Fibroblast of skin of left quadriceps (primary cell): ENCODE measurements at regions not wholly inside any gene's neighbourhood (a gene's known extent, or its start where the extent isn't known, plus 50 kb on each side); places are given as distances from the start of the nearest gene placed in this dataset.
"Not testable (repeated sequence)": the region's sequence is repeated elsewhere in the genome, so short reads cannot be mapped to it uniquely, and the experiment has no call there.

Experiments used
- DNase-seq, 2 experiments: peaks; one replicate each; pipeline ENCODE4 v3.0.0-alpha.2; 2013; ENCODE audit warnings: low read depth in 2 of 2

DNA sequence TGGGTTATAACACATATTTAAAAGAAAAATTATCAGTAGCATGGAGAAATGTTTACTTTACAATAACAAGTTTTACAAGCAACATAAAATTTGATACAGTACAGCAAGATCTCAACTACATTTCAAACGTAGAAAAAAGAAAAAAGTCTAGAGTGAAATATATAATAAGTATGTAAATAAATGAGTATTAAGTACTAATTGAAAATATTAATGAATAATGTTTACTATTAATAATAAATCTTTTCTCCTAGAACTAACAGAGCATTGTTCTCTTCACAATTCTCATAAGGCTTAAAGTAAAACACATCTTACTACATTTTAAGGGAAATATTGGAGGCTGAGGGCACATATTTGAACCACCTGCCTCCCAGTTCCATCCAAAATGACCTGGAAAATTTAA lies 72.1 kb downstream of the TMEM212 start:
- no peak for DNase-seq

DNA sequence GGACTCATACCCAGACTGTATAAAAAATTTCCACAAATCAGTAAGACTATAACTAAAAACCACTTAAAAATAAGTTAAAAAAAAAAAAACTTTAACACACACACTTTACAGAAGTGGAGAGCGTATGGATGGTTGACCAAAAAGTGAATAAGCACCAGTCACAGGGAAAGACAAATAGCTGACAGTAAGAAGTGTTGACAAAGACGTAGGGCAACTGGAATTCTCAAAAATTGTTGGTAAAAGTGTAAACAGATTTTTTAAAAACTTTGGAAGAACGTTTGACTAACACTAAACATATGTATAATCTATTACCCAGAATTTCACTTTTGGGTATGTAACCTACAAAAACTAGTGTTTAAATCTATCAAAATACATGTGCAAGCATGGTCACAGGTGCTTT lies 73.7 kb downstream of the TMEM212 start:
- no peak for DNase-seq

DNA sequence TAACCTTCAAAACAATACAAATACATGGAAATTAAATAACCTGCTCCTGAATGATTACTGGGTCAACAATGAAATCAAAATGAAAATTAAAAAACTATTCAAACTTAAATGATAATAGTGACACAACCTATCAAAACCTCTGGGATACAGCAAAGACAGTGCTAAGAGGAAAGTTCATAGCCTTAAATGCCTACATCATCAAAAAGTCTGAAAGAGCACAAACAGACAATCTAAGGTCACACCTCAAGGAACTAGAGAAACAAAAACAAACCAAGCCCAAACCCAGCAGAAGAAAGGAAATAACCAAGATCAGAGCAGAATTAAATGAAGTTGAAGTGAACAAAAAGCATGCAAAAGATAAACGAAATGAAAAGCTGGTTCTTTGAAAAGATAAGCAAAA lies 79.5 kb downstream of the TMEM212 start:
- not testable (repeated sequence) for DNase-seq

DNA sequence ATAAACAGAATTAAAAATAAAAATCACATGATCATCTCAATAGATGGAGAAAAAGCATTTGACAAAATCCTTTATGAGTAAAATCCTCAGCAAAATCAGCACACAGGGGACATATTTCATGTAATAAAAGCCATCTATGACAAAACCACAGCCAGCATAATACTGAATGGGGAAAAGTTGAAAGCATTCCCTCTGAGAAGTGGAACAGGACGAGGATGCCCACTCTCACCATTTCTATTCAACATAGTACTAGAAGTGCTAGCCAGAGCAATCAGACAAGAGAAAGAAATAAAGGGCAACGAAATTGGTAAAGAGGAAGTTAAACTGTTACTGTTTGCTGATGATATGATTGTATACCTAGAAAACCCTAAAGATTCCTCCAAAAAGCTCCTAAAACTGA lies 80.5 kb downstream of the TMEM212 start:
- DNase-seq, result not testable (repeated sequence)

DNA sequence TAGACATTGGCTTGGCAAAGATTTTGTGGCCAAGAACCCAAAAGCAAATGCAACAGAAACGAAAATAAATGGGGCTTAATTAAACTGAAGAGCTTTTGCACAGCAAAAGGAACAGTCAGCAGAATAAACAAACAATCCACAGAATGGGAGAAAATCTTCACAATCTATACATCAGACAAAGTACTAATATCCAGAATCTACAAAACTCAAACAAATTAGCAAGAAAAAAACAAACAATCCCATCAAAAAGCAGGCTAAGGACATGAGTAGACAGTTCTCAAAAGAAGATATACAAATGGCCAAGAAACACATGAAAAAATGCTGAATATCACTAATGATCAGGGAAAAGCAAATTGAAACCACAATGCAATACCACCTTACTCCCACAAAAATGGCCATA lies 81.7 kb downstream of the TMEM212 start:
- DNase-seq, result not testable (repeated sequence)

GRCh38 chr3:171932153-171932611 lies 89.0 kb downstream of the TMEM212 start:
- no peak for DNase-seq

DNA sequence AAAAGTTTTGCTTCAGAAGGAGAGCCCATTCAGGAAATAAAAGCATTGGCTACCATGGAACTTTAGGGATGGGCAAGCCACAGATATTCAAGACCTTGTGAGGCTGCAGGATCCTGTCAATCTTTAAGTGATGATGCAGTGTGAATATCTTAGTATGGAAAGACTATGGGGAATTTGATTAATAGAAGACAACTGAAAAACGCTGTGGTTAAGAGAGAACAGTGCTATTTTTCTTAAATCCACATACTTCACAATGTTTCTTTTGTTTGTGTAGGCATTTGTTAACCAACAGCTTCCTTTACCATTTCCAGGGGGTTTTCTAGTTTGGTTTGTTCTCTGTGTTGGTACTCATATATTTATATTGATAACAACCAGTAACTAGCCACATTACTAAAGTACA lies 90.3 kb downstream of the TMEM212 start:
- DNase-seq, result no peak

DNA sequence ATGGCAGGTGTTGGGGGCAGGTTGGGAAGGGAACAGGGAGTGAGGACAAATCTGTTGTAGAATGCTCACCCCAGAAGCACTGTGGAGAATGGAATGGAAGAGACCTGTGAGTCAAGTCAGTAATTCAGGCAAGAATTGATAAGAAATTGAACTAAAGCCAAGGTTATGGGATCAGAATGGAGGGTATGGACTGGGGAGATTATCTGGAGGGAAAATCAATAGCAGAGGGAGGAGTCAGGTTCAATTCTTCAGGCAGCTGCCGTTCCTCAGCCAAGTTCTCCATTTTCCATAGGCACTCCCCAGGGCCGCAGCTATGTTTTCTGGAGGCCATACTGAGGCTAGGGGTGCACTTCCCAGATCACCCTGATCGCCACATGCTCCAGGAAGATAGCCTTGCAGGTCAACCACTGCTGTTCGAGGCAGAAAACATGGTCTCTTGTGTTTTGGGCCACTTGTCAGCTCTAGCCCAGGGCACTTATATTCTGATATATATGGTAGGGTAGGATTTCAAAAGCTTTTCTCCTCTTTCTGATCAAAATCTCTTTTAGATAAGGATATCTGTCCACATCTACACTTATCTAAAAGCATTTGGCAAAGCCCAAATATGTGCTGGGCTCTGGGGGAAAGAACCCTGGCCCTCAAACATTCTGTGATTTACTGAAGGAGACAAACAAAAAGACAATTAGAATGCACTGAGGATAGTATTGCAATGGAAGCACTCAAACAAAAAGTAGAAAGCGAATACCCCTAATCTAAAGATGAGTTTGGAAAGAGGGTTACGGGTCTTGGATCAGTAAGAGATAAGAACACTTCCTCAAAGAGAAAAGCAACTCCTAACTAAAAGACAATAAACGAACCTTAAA lies 92.3 kb downstream of the TMEM212 start:
- DNase-seq, result no peak

- DNase-seq, result peak in 1 of 2 experiments; percentile 23
These were observed 93.2 kb downstream of the TMEM212 start for GRCh38 chr3:171936191-171936841.

- DNase-seq, result no peak
These were observed 96.4 kb downstream of the TMEM212 start for GRCh38 chr3:171939578-171939977.

DNA sequence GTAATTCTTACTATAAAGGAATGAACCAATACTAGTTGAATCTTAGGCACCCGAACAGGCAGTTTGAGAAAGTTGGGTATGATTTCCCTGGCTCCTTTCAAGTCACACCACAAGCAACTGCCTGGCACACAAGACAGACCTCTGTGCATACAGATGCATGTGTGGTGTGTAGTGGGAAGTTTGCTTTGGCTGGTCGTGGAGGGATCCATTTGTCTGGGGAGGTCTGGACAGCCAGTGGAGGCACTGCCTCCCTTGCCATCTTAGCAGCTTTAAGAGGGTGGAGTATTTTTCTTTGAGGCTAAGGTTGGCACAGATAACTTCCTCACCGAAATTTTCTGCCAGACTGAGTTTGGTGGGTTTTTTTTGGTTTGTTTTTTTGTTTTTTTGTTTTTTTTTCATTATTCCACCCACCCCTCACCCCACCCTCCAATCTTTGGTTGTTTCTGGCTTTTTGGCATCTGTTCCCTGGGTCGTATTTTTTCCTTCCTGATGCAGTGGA lies 97.1 kb downstream of the TMEM212 start:
- no peak for DNase-seq

- DNase-seq, result no peak
These were observed 95.9 kb upstream of the FNDC3B start for GRCh38 chr3:171943262-171944117.

DNA sequence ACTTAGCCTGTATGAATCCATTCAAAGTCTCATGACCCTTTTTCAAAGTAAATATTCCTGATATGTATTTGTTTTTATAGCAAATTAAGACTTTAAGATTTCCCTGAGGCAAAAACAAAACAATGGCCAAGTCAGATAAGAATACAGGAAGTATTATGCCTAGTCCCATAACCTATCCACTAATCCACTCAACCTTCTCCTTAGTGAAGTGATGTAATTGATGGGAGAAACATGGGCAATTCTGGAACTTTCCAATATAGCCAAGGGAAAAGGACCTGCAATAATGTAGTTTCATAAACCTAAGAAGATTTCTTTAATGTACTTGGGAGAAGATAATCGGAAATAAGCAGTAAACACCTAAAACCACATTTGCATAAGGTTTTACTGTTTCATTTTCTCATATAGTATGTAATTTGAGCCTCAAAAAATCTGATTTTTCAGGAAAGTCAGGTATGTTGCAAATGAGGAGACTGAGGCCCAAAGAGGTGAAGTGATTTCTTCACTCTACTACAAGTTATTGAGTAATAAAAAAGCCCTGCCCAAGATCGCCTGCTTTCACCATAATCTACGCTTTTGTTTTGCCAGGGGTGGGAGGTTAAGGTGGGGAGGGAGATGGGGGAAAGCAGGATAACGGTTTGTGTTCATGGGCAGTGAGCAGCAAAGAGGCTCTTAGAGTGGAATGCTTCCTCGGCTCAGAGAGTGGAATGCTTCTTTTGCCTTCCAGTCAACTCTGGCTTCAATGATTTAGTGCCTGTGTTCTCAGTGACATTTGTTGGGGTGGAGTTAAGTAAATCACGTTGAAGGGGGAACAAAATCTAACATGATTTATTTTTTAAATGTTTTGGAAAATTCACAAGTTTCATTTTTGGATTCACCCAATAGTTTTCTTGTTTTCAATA lies 95.0 kb upstream of the FNDC3B start:
- no peak for DNase-seq

DNA sequence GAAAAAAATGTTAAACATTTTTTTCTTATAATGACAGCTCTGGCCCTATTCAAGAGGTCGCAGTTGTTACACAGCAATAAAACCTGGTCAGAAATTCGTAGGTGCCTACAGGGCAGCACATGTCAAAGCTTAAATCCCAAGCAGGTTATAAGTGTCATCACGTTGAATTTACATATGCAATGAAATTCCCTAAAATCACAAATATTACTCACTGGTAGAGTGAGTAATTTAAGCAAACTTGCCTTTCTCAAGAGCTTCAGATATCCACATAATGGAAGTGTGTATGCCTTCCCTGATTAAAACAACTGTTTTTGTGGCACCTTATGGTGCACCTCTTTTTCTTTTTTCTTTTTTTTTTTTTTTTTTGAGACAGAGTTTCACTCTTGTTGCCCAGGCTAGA lies 90.7 kb upstream of the FNDC3B start:
- DNase-seq, result no peak

DNA sequence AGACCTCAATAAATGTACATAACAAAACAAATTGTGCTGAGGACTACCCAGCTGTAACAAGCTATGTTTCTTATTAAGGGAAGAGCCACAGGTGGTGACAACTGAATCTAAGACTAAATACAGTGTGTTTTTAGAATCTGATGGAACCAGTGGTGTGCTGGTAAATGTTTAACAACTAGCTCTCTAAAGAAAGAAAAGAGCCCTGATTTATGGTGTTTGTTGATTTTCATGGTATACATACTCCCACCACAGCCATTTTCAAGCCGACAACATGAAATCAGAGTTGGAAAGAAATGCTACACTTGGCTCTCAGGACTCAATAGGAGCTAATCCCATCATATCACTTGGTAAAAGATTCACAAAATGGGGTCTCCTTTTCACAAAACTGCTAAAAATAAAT lies 89.8 kb upstream of the FNDC3B start:
- no peak for DNase-seq

DNA sequence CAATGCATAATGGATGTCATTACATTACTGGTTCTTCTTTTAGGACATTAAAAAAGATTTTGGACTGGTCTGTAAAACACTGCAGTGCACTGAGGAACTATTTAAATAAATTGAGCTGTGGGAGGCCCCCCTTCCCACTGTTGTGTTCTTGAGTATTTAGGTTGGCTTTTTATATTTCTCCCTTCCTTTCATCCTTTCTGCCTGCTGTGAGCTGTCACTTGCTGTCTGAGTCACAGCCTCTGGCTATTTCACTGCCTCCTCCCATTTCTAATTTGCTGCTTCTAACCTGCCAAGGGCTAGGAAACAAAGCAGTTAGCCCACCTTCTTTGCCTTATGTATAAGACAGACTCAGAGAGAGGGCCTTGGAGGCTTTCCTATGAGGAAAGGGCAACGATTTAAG lies 89.0 kb upstream of the FNDC3B start:
- no peak for DNase-seq

DNA sequence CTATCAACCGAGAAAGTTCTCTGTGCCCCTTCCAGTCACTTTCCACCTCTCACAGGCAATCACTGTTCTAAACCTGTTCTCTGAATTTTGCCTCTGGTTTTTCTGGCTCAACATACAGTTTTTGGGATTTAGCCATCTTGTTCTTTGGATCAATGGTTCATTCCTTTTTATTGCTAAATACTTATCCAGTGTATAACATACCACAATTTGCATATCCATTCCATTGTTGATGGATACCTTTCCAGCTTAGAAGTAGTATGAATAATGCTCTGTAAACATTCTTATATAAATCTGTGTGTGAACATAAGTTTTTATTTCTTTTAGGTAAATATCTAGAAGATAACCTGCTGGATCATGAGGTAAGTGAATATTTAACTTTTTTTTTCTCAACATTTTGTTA lies 87.8 kb upstream of the FNDC3B start:
- DNase-seq, result no peak

- no peak for DNase-seq
These were observed 85.9 kb upstream of the FNDC3B start for GRCh38 chr3:171953301-171954022.

DNA sequence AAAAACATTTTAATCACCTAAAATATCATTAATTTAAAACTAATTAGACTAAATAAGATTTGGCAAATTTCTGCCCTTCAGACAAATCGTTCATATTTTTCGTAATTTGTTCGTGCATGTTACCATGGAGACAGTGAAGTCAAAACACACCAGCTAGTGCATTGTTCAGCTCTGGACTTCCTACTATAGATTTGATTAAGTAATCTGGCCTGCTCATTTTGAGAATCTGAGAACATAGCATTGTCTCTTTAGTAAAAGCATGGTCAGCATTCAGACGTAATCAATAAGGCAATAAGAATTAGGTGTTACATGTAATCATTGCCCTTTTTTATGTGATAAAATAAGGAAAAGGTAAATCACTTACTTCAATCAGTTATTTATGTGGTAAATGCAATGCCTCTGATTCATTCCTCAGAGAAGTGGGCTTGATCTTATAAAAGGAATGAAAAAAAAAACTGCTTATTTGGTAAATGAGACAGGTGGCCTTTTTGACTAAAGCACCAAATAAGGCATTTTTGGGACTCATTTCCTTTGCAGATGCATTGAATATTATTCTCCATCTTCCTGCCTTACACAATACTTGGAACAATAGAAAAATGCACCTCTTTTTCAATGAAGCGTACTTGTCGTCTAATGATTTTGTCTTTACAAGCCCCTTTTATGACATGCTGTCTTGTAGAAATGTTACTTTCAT lies 84.5 kb upstream of the FNDC3B start:
- no peak for DNase-seq

- DNase-seq, result no peak
These were observed 83.8 kb upstream of the FNDC3B start for GRCh38 chr3:171955598-171955997.
